ENCODE measurements at regions not wholly inside any gene's neighbourhood (a gene's known extent, or its start where the extent isn't known, plus 50 kb on each side); places are given as distances from the start of the nearest gene placed in this dataset.

DNA sequence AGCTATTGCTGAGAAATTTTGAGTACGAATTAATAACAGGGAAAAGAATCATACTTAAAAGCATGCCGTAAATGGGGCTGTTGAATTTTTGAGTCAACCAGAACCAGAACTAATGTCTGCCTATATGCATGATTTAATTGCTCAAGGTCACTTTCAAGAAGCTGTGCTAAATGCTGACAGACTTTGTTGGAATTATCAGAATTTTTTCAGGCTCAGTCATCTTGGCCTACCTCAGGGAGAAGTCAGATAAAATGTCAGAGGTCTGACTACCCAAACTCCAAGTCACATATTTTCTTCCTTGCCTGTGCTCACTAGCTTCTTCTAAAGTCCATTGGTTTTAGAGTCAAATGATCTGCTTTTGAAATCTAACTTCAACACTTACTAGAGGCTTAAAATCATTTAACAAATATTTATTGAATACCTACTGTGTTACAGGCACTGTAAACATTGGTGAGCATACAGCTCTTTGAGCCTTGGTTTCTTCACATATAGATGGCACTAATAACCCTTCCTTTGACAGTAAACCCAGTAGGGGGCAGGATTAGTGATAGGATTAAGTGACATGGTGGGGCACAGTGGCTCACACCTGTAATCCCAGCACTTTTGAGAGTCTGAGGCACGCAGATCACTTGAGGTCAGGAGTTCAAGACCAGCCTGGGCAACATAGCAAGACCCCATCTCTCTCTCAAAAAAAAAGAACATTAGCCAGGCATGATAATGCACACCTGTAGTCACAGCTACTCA, 121.2 kb upstream of the SLC44A3 start:
- no peak for DNase-seq (ENCODE audit: low spot score)
- Histone ChIP-seq H3K27ac (ENCODE audit: low read depth in 1 of 2, low read length in 2 of 2) (no peak overlapping the region), H3K4me3 (ENCODE audit: low read depth in 1 of 3, low read length in 3 of 3) (no peak overlapping the region), H3K9me3 (ENCODE audit: control insufficient read depth in 4 of 4, low read length in 3 of 4) (no peaks in the 10 kb centered on the region), H3K36me3 (ENCODE audit: control insufficient read depth in 4 of 4, insufficient read depth in 3 of 4, low read depth in 1 of 4, low read length in 3 of 4) (no peaks in the 10 kb centered on the region), H3K27me3 (ENCODE audit: control insufficient read depth in 4 of 4, insufficient read depth in 4 of 4, low read length in 3 of 4) (no peaks in the 10 kb centered on the region), H3K4me1 (ENCODE audit: control insufficient read depth in 4 of 4, insufficient read depth in 4 of 4, low read length in 3 of 4) (no peaks in the 10 kb centered on the region), H3K9ac (ENCODE audit: low read depth in 1 of 2, low read length in 2 of 2) (no peak overlapping the region)
- WGBS = 72% methylated on average over 3 of the region's 3 CpGs
- TF ChIP-seq, protein P1, sequence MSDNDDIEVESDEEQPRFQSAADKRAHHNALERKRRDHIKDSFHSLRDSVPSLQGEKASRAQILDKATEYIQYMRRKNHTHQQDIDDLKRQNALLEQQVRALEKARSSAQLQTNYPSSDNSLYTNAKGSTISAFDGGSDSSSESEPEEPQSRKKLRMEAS (IDR thresholded peaks at IDR 0.05) = no peak
- no peak for TF ChIP-seq YY1 (IDR thresholded peaks at IDR 0.05)
- TF ChIP-seq, protein P2, sequence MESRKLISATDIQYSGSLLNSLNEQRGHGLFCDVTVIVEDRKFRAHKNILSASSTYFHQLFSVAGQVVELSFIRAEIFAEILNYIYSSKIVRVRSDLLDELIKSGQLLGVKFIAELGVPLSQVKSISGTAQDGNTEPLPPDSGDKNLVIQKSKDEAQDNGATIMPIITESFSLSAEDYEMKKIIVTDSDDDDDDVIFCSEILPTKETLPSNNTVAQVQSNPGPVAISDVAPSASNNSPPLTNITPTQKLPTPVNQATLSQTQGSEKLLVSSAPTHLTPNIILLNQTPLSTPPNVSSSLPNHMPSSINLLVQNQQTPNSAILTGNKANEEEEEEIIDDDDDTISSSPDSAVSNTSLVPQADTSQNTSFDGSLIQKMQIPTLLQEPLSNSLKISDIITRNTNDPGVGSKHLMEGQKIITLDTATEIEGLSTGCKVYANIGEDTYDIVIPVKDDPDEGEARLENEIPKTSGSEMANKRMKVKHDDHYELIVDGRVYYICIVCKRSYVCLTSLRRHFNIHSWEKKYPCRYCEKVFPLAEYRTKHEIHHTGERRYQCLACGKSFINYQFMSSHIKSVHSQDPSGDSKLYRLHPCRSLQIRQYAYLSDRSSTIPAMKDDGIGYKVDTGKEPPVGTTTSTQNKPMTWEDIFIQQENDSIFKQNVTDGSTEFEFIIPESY (IDR thresholded peaks at IDR 0.05) = no peak

DNA sequence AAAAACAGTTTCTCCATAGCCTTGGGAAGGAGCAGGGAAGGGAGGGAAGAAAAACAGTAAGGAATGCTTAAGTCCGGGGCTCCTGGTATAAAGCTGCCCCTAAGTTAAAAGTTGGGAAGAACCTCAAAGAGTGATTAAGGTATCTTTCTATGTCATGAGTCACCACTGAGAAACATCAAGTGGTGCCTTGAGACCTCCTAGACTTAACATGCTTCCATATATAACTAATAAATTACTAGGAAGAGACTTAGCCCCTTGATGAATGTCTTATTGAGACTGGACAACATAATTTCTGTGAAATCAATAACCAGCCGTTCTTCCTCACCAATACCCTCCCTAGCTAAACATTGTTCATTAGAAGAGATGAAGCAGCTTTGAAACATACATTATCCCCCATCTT, 121.8 kb upstream of the SLC44A3 start:
- no peak overlapping the region for H3K9ac ChIP-seq (ENCODE audit: low read depth in 1 of 2, low read length in 2 of 2)
- TF ChIP-seq NR2F2 (IDR thresholded peaks at IDR 0.05) (no peak), RXRA (IDR thresholded peaks at IDR 0.05) (no peak), HNF4A (conservative IDR thresholded peaks at IDR 0.05) (no peak), GABPA (IDR thresholded peaks at IDR 0.05 in 1 of 2, conservative IDR thresholded peaks at IDR 0.05 in 1 of 2) (no peak), FOXA2 (IDR thresholded peaks at IDR 0.05) (no peak), RAD21 (IDR thresholded peaks at IDR 0.05) (no peak), JUND (IDR thresholded peaks at IDR 0.05) (no peak), HNF4G (IDR thresholded peaks at IDR 0.05) (no peak)
- TF ChIP-seq, protein P3, sequence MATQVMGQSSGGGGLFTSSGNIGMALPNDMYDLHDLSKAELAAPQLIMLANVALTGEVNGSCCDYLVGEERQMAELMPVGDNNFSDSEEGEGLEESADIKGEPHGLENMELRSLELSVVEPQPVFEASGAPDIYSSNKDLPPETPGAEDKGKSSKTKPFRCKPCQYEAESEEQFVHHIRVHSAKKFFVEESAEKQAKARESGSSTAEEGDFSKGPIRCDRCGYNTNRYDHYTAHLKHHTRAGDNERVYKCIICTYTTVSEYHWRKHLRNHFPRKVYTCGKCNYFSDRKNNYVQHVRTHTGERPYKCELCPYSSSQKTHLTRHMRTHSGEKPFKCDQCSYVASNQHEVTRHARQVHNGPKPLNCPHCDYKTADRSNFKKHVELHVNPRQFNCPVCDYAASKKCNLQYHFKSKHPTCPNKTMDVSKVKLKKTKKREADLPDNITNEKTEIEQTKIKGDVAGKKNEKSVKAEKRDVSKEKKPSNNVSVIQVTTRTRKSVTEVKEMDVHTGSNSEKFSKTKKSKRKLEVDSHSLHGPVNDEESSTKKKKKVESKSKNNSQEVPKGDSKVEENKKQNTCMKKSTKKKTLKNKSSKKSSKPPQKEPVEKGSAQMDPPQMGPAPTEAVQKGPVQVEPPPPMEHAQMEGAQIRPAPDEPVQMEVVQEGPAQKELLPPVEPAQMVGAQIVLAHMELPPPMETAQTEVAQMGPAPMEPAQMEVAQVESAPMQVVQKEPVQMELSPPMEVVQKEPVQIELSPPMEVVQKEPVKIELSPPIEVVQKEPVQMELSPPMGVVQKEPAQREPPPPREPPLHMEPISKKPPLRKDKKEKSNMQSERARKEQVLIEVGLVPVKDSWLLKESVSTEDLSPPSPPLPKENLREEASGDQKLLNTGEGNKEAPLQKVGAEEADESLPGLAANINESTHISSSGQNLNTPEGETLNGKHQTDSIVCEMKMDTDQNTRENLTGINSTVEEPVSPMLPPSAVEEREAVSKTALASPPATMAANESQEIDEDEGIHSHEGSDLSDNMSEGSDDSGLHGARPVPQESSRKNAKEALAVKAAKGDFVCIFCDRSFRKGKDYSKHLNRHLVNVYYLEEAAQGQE (IDR thresholded peaks at IDR 0.05) = no peak
- no peak overlapping the region for H3K27ac ChIP-seq (ENCODE audit: low read depth in 1 of 2, low read length in 2 of 2)
- H3K27me3 ChIP-seq (ENCODE audit: control insufficient read depth in 4 of 4, insufficient read depth in 4 of 4, low read length in 3 of 4) = no peaks in the 10 kb centered on the region
- H3K4me1 ChIP-seq (ENCODE audit: control insufficient read depth in 4 of 4, insufficient read depth in 4 of 4, low read length in 3 of 4) = no peaks in the 10 kb centered on the region
- DNase-seq (ENCODE audit: low spot score) = no peak
- H3K4me3 ChIP-seq (ENCODE audit: low read depth in 1 of 3, low read length in 3 of 3) = no peak overlapping the region
- 64% methylated on average over 2 of the region's 2 CpGs for WGBS
- no peaks in the 10 kb centered on the region for H3K9me3 ChIP-seq (ENCODE audit: control insufficient read depth in 4 of 4, low read length in 3 of 4)
- no peaks in the 10 kb centered on the region for H3K36me3 ChIP-seq (ENCODE audit: control insufficient read depth in 4 of 4, insufficient read depth in 3 of 4, low read depth in 1 of 4, low read length in 3 of 4)

DNA sequence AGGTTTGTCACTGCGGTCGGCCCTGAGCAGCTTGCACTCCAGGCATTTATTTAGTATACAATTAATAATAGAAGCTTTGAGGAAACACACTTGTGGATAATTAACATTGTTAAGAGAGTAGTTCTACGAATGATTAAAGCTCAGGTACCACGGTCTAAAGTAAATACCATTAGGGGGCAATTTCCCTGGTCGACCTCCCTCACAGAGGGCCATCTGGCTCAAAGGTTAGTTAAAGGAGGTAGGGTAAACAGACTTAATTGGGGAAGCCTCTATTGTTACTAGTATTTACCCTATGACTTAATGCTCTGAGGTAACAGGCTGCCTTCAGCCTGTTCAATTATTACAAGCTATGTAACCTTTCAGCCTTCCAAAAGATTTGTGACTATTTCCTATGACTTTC, 122.3 kb upstream of the SLC44A3 start:
- DNase-seq (ENCODE audit: low spot score) = no peak
- no peaks in the 10 kb centered on the region for H3K9me3 ChIP-seq (ENCODE audit: control insufficient read depth in 4 of 4, low read length in 3 of 4)
- H3K27ac ChIP-seq (ENCODE audit: low read depth in 1 of 2, low read length in 2 of 2) = no peak overlapping the region
- H3K9ac ChIP-seq (ENCODE audit: low read depth in 1 of 2, low read length in 2 of 2) = no peak overlapping the region
- H3K36me3 ChIP-seq (ENCODE audit: control insufficient read depth in 4 of 4, insufficient read depth in 3 of 4, low read depth in 1 of 4, low read length in 3 of 4) = no peaks in the 10 kb centered on the region
- 55% methylated on average over 5 of the region's 5 CpGs for WGBS
- no peak overlapping the region for H3K4me3 ChIP-seq (ENCODE audit: low read depth in 1 of 3, low read length in 3 of 3)
- TF ChIP-seq, protein P4, sequence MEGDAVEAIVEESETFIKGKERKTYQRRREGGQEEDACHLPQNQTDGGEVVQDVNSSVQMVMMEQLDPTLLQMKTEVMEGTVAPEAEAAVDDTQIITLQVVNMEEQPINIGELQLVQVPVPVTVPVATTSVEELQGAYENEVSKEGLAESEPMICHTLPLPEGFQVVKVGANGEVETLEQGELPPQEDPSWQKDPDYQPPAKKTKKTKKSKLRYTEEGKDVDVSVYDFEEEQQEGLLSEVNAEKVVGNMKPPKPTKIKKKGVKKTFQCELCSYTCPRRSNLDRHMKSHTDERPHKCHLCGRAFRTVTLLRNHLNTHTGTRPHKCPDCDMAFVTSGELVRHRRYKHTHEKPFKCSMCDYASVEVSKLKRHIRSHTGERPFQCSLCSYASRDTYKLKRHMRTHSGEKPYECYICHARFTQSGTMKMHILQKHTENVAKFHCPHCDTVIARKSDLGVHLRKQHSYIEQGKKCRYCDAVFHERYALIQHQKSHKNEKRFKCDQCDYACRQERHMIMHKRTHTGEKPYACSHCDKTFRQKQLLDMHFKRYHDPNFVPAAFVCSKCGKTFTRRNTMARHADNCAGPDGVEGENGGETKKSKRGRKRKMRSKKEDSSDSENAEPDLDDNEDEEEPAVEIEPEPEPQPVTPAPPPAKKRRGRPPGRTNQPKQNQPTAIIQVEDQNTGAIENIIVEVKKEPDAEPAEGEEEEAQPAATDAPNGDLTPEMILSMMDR (IDR thresholded peaks at IDR 0.05; ENCODE audit: low read depth, low read length, missing input control) = no peak
- no peak for TF ChIP-seq HNF4G (IDR thresholded peaks at IDR 0.05)
- no peaks in the 10 kb centered on the region for H3K27me3 ChIP-seq (ENCODE audit: control insufficient read depth in 4 of 4, insufficient read depth in 4 of 4, low read length in 3 of 4)
- H3K4me1 ChIP-seq (ENCODE audit: control insufficient read depth in 4 of 4, insufficient read depth in 4 of 4, low read length in 3 of 4) = no peaks in the 10 kb centered on the region

Data from liver (tissue), 8 donors.